HepG2 (cell line): ENCODE measurements at regions not wholly inside any gene's neighbourhood (a gene's known extent, or its start where the extent isn't known, plus 50 kb on each side); places are given as distances from the start of the nearest gene placed in this dataset.

ENCODE experiments used
- ATAC-seq: fragments of 200-7000 bp; cut with Tn5 transposase; 3 replicates; pipeline ENCODE4 v1.9.1; 2020; ENCODE audit warnings: mild to moderate bottlenecking, moderate library complexity
- BruUV-seq: library from RNA; stranded (reverse); fragments of 400-500 nt; replicated peaks from 2 replicates; lab custom pipeline; 2021; lab: Mats Ljungman, UMichigan
- CTCF ChIA-PET: fragments of 300-600 bp; formaldehyde crosslinking; extraction: SDS; loops from one replicate; lab custom pipeline; 2021; ENCODE audit warnings: low total read pairs, inconsistent platforms, low intra/inter-chr PET ratio; lab: Yijun Ruan, JAX
- POLR2A ChIA-PET: fragments of 350-600 bp; sonication (Branson Sonifier 250); formaldehyde crosslinking; loops from one replicate; lab custom pipeline; 2020; ENCODE audit warnings: antibody characterized with exemption, inconsistent platforms; lab: Yijun Ruan, JAX
- DNase-seq: peaks from one replicate; pipeline ENCODE4 v3.0.0-alpha.2; 2015; ENCODE audit warnings: low spot score
- FAIRE-seq: peaks from 3 replicates; lab custom pipeline; 2011; peaks lifted over from hg19 to GRCh38; lab: Jason Lieb, UNC
- H2AFZ ChIP-seq: one replicate; pipeline ENCODE4 v1.6.1; 2011; ENCODE audit warnings: low read length, inconsistent platforms
- H3K27ac ChIP-seq: fragments of 300-600 bp; 3 replicates; pipeline ENCODE4 v1.8.0; 2011; ENCODE audit warnings: mixed run types, mild to moderate bottlenecking, mixed read lengths, low read length, inconsistent platforms; ENCODE audit not compliant: insufficient read depth; ENCODE audit errors: extremely low read length
- H3K27me3 ChIP-seq, 2 experiments: fragments of 200-600 bp in 1 of 2; 2 replicates in 1 of 2; 3 replicates in 1 of 2; pipeline versions ENCODE4 v1.6.0 to v1.8.0; 2011; ENCODE audit warnings: low read length in 2 of 2, mild to moderate bottlenecking in 2 of 2, moderate library complexity in 2 of 2, inconsistent platforms in 1 of 2; ENCODE audit not compliant: insufficient read depth in 2 of 2, control insufficient read depth in 1 of 2
- H3K36me3 ChIP-seq, 2 experiments: fragments of 200-600 bp in 1 of 2; replicated peaks in 1 of 2; 2 replicates in 1 of 2; 3 replicates in 1 of 2; pipeline versions ENCODE4 v1.5.1 to v1.8.0; 2011; ENCODE audit warnings: low read length in 2 of 2, inconsistent platforms in 1 of 2; ENCODE audit not compliant: insufficient read depth in 2 of 2, control insufficient read depth in 1 of 2
- H3K4me1 ChIP-seq: 2 replicates; pipeline ENCODE4 v1.5.1; 2012; ENCODE audit warnings: low read length, inconsistent platforms; ENCODE audit not compliant: insufficient read depth
- H3K4me2 ChIP-seq: 2 replicates; pipeline ENCODE4 v1.6.0; 2011; ENCODE audit warnings: low read depth, low read length, inconsistent platforms
- H3K4me3 ChIP-seq, 3 experiments: fragments of 200-600 bp in 1 of 3; sonication (generic), shearing (Covaris generic) in 1 of 3; replicated peaks in 1 of 3; 2 replicates each; pipeline ENCODE4 v1.5.1; 2011 to 2016; ENCODE audit warnings: low read length in 3 of 3, inconsistent platforms in 2 of 3, low read depth in 2 of 3, mild to moderate bottlenecking in 2 of 3, control low read depth in 1 of 3, mixed read lengths in 1 of 3; ENCODE audit not compliant: insufficient read depth in 1 of 3
- H3K79me2 ChIP-seq: one replicate; pipeline ENCODE4 v1.6.1; 2011; ENCODE audit warnings: low read length, inconsistent platforms; ENCODE audit not compliant: insufficient read depth
- H3K9ac ChIP-seq: 2 replicates; pipeline ENCODE4 v1.6.0; 2011; ENCODE audit warnings: mild to moderate bottlenecking, low read depth, low read length, inconsistent platforms; ENCODE audit not compliant: insufficient read depth
- H3K9me3 ChIP-seq: 2 replicates; pipeline ENCODE4 v1.5.1; 2012; ENCODE audit warnings: mild to moderate bottlenecking, low read length
- H4K20me1 ChIP-seq: 2 replicates; pipeline ENCODE4 v1.6.0; 2011; ENCODE audit warnings: inconsistent platforms, mild to moderate bottlenecking, low read length, moderate library complexity; ENCODE audit not compliant: insufficient read depth
- AGO2 ChIP-seq: fragments of 200-400 bp; formaldehyde crosslinking; optimal IDR thresholded peaks from 2 replicates; pipeline ENCODE3; 2017; ENCODE audit warnings: mild to moderate bottlenecking, low read depth, low read length, moderate library complexity
- AHR ChIP-seq: IDR thresholded peaks from 2 replicates; pipeline ENCODE4 v1.6.1; 2018; ENCODE audit warnings: missing genetic modification reagents, missing compliant biosample characterization
- CEBPB ChIP-seq: IDR thresholded peaks from 2 replicates; pipeline ENCODE4 v1.6.1; 2011; ENCODE audit warnings: low read depth, low read length, improper control_type of control experiment, borderline replicate concordance
- NFIC ChIP-seq: IDR thresholded peaks from 2 replicates; pipeline ENCODE4 v1.6.1; 2012; ENCODE audit warnings: mild to moderate bottlenecking, low read length, inconsistent platforms
- ZBTB7A ChIP-seq: sonication (generic); formaldehyde crosslinking; IDR thresholded peaks from 2 replicates; pipeline ENCODE4 v1.8.0; 2022; ENCODE audit warnings: mild to moderate bottlenecking, missing genetic modification reagents
- ZFY ChIP-seq: sonication (generic); formaldehyde crosslinking; IDR thresholded peaks from 2 replicates; pipeline ENCODE4 v1.4.0; 2020; ENCODE audit warnings: missing genetic modification reagents
- ZNF232 ChIP-seq: sonication (generic); formaldehyde crosslinking; IDR thresholded peaks from 2 replicates; pipeline ENCODE4 v1.4.0; 2020; ENCODE audit warnings: missing genetic modification reagents, borderline replicate concordance
- ZNF44 ChIP-seq: sonication (generic); formaldehyde crosslinking; IDR thresholded peaks from 2 replicates; pipeline ENCODE4 v1.5.1; 2020; ENCODE audit warnings: mild to moderate bottlenecking, missing genetic modification reagents
- ZNF530 ChIP-seq: sonication (generic); formaldehyde crosslinking; IDR thresholded peaks from 2 replicates; pipeline ENCODE4 v1.5.0; 2020; ENCODE audit warnings: low read depth, mild to moderate bottlenecking, missing genetic modification reagents
- ZNF556 ChIP-seq: sonication (generic); formaldehyde crosslinking; IDR thresholded peaks from 2 replicates; pipeline ENCODE4 v1.4.0; 2020; ENCODE audit warnings: mild to moderate bottlenecking, missing genetic modification reagents, borderline replicate concordance
- ZXDC ChIP-seq: sonication (generic); formaldehyde crosslinking; IDR thresholded peaks from 2 replicates; pipeline ENCODE4 v1.5.0; 2020; ENCODE audit warnings: mild to moderate bottlenecking, missing genetic modification reagents
- whole genome bisulfite sequencing: methylation state at CpG from one replicate; pipeline ENCODE4 v1.1.6; 2017; ENCODE audit warnings: low lambda C conversion rate; 5-methylcytosine and 5-hydroxymethylcytosine counted together
- in situ Hi-C: cut with HindIII; loops from 2 replicates; pipeline ENCODE4 v1.10.0; 2017; ENCODE audit warnings: low pct_unique_long_range_greater_than_20kb; ENCODE audit not compliant: extremely low pct_ligation_motif_present
- intact Hi-C: fragments of 100-400 bp; cut with micrococcal nuclease; formaldehyde crosslinking; loops from one replicate; pipeline ENCODE4 v1.10.0; 2022; ENCODE audit not compliant: unreplicated experiment

- intact Hi-C loops: no loop called here
- WGBS: 19% methylated on average over 3 of the region's 3 CpGs
- ATAC-seq: no peak
- no peak for FAIRE-seq
- no peak overlapping the region for H3K9ac ChIP-seq
- no peak overlapping the region for H3K4me2 ChIP-seq
- DNase-seq: no peak
- H3K27me3 ChIP-seq: no peaks in the 10 kb centered on the region
- no TSS peak for BruUV-seq
- H3K36me3 ChIP-seq: no peaks in the 10 kb centered on the region
- ChIA-PET CTCF (no interaction called here), POLR2A (no interaction called here)
- H3K4me3 ChIP-seq: no peak overlapping the region
- H3K79me2 ChIP-seq: no peaks in the 10 kb centered on the region
- no peaks in the 10 kb centered on the region for H3K4me1 ChIP-seq
- H4K20me1 ChIP-seq: no peaks in the 10 kb centered on the region
- in situ Hi-C loops: no loop called here
- H3K9me3 ChIP-seq: no peaks in the 10 kb centered on the region; the same call in 1 of the 2 replicates
- no peak for TF ChIP-seq NFIC
- peak; percentile 42; the same call in 1 of the 2 replicates for TF ChIP-seq CEBPB
- no peak overlapping the region for H2AFZ ChIP-seq
- H3K27ac ChIP-seq: no peak overlapping the region
Observed at GRCh38 chr11:127218275-127218608, 217.7 kb upstream of the KIRREL3 start.

- in situ Hi-C loops (no loop called here), intact Hi-C loops (no loop called here)
- H3K27ac ChIP-seq: no peak overlapping the region
- DNase-seq (no peak), ATAC-seq (no peak), FAIRE-seq (no peak)
- WGBS: 28% methylated on average over 7 of the region's 7 CpGs
- H2AFZ ChIP-seq: no peak overlapping the region
- H3K4me1 ChIP-seq: no peaks in the 10 kb centered on the region
- no peak for TF ChIP-seq ZFY
- TF ChIP-seq ZNF232: no peak
- TF ChIP-seq AGO2: no peak
- TF ChIP-seq ZXDC: no peak
- TF ChIP-seq ZNF530 (CRISPR knock-in tag): no peak
- TF ChIP-seq CEBPB: no peak
- no peak for TF ChIP-seq ZBTB7A (CRISPR knock-in tag)
- TF ChIP-seq ZNF556 (CRISPR knock-in tag): no peak
- TF ChIP-seq ZNF44 (CRISPR knock-in tag): no peak
- no peak for TF ChIP-seq AHR
- no peaks in the 10 kb centered on the region for H4K20me1 ChIP-seq
- H3K27me3 ChIP-seq: no peaks in the 10 kb centered on the region
- H3K36me3 ChIP-seq: no peaks in the 10 kb centered on the region
- H3K9ac ChIP-seq: no peak overlapping the region
- ChIA-PET POLR2A (no interaction called here), CTCF (no interaction called here)
- H3K4me2 ChIP-seq: no peak overlapping the region
- no peaks in the 10 kb centered on the region for H3K79me2 ChIP-seq
- BruUV-seq: no TSS peak
- no peak overlapping the region for H3K4me3 ChIP-seq
- no peaks in the 10 kb centered on the region for H3K9me3 ChIP-seq
Observed at GRCh38 chr11:127217452-127218274, 217.1 kb upstream of the KIRREL3 start.
